Panc1 (cell line): ENCODE measurements at regions not wholly inside any gene's neighbourhood (a gene's known extent, or its start where the extent isn't known, plus 50 kb on each side); places are given as distances from the start of the nearest gene placed in this dataset.

ENCODE experiments used
- ATAC-seq: fragments of 200-7000 bp; cut with Tn5 transposase; 2 replicates; pipeline ENCODE4 v1.9.1; 2020; ENCODE audit warnings: mild to moderate bottlenecking, moderate library complexity
- BruUV-seq: library from RNA; stranded (reverse); fragments of 400-500 nt; replicated peaks from 2 replicates; lab custom pipeline; 2021; lab: Mats Ljungman, UMichigan
- CTCF ChIA-PET: fragments of 300-600 bp; sonication (Branson Sonifier 250); formaldehyde crosslinking; loops from one replicate; lab custom pipeline; 2022; ENCODE audit warnings: antibody characterized with exemption; lab: Charles Lee
- POLR2A ChIA-PET: fragments of 300-600 bp; sonication (Branson Sonifier 250); formaldehyde crosslinking; loops from one replicate; lab custom pipeline; 2022; ENCODE audit warnings: antibody characterized with exemption; lab: Charles Lee
- DNase-seq: peaks from one replicate; pipeline ENCODE4 v3.0.0-alpha.2; 2010; ENCODE audit warnings: low read depth, low spot score
- H3K27ac ChIP-seq: 2 replicates; pipeline ENCODE4 v1.5.1; 2011; ENCODE audit warnings: mild to moderate bottlenecking, low read length, inconsistent platforms
- H3K27me3 ChIP-seq: fragments of 200-500 bp; sonication (Bioruptor generic); 2 replicates; pipeline ENCODE4 v1.6.0; 2014; ENCODE audit warnings: low read length, inconsistent platforms; ENCODE audit not compliant: control insufficient read depth, insufficient read depth
- H3K36me3 ChIP-seq: fragments of 200-500 bp; sonication (Bioruptor generic); 2 replicates; pipeline ENCODE4 v1.5.1; 2014; ENCODE audit warnings: inconsistent platforms, mild to moderate bottlenecking, low read length, moderate library complexity; ENCODE audit not compliant: control insufficient read depth, insufficient read depth
- H3K4me1 ChIP-seq: 2 replicates; pipeline ENCODE4 v1.5.1; 2011; ENCODE audit warnings: inconsistent platforms, mild to moderate bottlenecking, low read length, moderate library complexity; ENCODE audit not compliant: control insufficient read depth, insufficient read depth
- H3K4me3 ChIP-seq, 2 experiments: 2 replicates each; pipeline ENCODE4 v1.5.1; 2011 to 2012; ENCODE audit warnings: low read depth in 2 of 2, low read length in 2 of 2, mild to moderate bottlenecking in 2 of 2, inconsistent platforms in 1 of 2, moderate library complexity in 1 of 2
- H3K9me3 ChIP-seq: fragments of 200-500 bp; sonication (Bioruptor generic); 2 replicates; pipeline ENCODE4 v1.5.1; 2014; ENCODE audit warnings: low read depth, mild to moderate bottlenecking, inconsistent platforms, low read length, moderate library complexity; ENCODE audit not compliant: control insufficient read depth, insufficient read depth
- POLR2AphosphoS5 ChIP-seq: IDR thresholded peaks from 2 replicates; pipeline ENCODE4 v1.6.1; 2012; ENCODE audit warnings: mild to moderate bottlenecking, low read depth, low read length, moderate library complexity
- REST ChIP-seq, 2 experiments: IDR thresholded peaks; 2 replicates each; pipeline ENCODE4 v1.6.1; 2011 to 2012; ENCODE audit warnings: low read depth in 2 of 2, control low read depth in 1 of 2, low read length in 1 of 2, mild to moderate bottlenecking in 1 of 2, moderate library complexity in 1 of 2; ENCODE audit not compliant: insufficient read depth in 1 of 2
- SIN3A ChIP-seq: IDR thresholded peaks from 2 replicates; pipeline ENCODE4 v1.6.1; 2012; ENCODE audit warnings: low read depth, mild to moderate bottlenecking, low read length, moderate library complexity, borderline replicate concordance; ENCODE audit not compliant: insufficient read depth
- TCF7L2 ChIP-seq: IDR thresholded peaks from 2 replicates; pipeline ENCODE4 v1.6.1; 2011; ENCODE audit warnings: mild to moderate bottlenecking, low read depth, low read length, inconsistent platforms
- in situ Hi-C: cut with HindIII; loops from 2 replicates; pipeline ENCODE4 v1.10.0; 2016; ENCODE audit warnings: low sequenced_read_pairs, low pct_unique_long_range_greater_than_20kb
- intact Hi-C: fragments of 100-400 bp; cut with micrococcal nuclease; formaldehyde crosslinking; loops from one replicate; pipeline ENCODE4 v1.10.0; 2022; ENCODE audit not compliant: unreplicated experiment
- TF ChIP-seq, protein P1 (sequence below): fragments of 450-650 bp; IDR thresholded peaks from 2 replicates; pipeline ENCODE4 v1.5.1; 2017; ENCODE audit warnings: mild to moderate bottlenecking

DNA sequence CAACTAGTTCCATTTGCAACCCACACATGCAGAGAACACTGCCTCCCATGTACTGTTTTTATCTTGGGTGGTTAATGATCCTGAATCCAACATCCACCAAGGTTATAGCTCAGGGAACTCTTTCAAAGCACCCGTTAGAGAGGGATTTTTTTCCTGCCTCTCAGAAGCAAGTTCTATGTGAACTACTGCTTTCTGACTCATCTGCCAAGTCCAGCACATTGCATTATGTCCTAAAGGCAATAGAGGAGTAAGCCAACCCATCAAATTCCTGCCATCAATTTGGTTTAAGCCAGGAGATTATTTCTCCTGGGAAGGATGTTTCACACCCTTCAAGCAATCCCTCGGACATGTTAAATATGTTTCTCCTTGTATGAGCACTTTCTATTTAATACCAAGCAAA, 334.5 kb downstream of the GASK1B start:
- Histone ChIP-seq H3K27ac (no peak overlapping the region), H3K27me3 (no peaks in the 10 kb centered on the region), H3K4me1 (no peaks in the 10 kb centered on the region), H3K36me3 (no peaks in the 10 kb centered on the region), H3K4me3 (no peak overlapping the region), H3K9me3 (no peaks in the 10 kb centered on the region)
- in situ Hi-C loops, result no loop called here
- no peak for DNase-seq
- no TSS peak for BruUV-seq
- ChIA-PET POLR2A (no interaction called here), CTCF (no interaction called here)
- TF ChIP-seq REST (IDR thresholded peaks at IDR 0.05; ENCODE audit: insufficient read depth in 1 of 2, low read depth in 2 of 2, low read length in 1 of 2) (no peak), TCF7L2 (no peak), SIN3A (no peak), POLR2AphosphoS5 (no peak)
- TF ChIP-seq, protein P1, sequence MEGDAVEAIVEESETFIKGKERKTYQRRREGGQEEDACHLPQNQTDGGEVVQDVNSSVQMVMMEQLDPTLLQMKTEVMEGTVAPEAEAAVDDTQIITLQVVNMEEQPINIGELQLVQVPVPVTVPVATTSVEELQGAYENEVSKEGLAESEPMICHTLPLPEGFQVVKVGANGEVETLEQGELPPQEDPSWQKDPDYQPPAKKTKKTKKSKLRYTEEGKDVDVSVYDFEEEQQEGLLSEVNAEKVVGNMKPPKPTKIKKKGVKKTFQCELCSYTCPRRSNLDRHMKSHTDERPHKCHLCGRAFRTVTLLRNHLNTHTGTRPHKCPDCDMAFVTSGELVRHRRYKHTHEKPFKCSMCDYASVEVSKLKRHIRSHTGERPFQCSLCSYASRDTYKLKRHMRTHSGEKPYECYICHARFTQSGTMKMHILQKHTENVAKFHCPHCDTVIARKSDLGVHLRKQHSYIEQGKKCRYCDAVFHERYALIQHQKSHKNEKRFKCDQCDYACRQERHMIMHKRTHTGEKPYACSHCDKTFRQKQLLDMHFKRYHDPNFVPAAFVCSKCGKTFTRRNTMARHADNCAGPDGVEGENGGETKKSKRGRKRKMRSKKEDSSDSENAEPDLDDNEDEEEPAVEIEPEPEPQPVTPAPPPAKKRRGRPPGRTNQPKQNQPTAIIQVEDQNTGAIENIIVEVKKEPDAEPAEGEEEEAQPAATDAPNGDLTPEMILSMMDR, result no peak
- intact Hi-C loops, result no loop called here
- no peak for ATAC-seq

DNA sequence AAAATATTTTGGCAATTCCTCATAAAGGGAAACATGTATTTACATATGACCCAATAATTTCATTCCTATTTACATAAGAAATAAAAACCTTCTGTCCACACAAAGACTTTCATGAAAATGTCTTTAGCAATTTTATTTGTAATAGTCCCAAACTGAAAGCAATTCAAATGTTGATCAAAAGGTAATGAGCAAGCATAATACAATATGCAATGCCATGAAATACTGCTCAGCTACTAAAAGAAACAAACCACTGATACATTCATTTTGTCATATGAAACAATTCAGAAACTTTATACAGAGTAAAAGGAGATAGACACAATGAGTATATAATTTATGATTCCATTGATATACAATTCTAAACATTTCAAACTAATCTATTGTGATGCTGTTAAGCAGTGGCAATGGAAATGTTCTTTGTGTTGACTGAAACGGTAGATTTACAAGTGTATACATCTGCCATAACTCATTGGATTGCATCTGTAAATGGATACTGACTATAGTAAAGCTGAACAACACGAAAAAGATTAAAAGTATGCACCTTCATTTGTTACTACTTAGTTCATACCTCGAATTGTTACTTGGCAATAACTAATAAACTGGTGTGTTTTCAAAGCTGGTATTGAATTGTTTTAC, 335.6 kb downstream of the GASK1B start:
- Histone ChIP-seq H3K27ac (no peak overlapping the region), H3K4me1 (no peaks in the 10 kb centered on the region), H3K9me3 (no peaks in the 10 kb centered on the region), H3K36me3 (no peaks in the 10 kb centered on the region), H3K4me3 (no peak overlapping the region), H3K27me3 (no peaks in the 10 kb centered on the region)
- CTCF ChIA-PET, result no interaction called here
- BruUV-seq, result no TSS peak
- TF ChIP-seq POLR2AphosphoS5 (no peak), REST (IDR thresholded peaks at IDR 0.05; ENCODE audit: insufficient read depth in 1 of 2, low read depth in 2 of 2, low read length in 1 of 2) (no peak), TCF7L2 (no peak), SIN3A (no peak)
- TF ChIP-seq, protein P1, result no peak
- in situ Hi-C loops, result no loop called here
- no peak for ATAC-seq
- no peak for DNase-seq
- POLR2A ChIA-PET, result no interaction called here
- intact Hi-C loops, result no loop called here
